Liver (tissue), 8 donors: ENCODE measurements at regions not wholly inside any gene's neighbourhood (a gene's known extent, or its start where the extent isn't known, plus 50 kb on each side); places are given as distances from the start of the nearest gene placed in this dataset.

ENCODE experiments used
- DNase-seq: peaks from one replicate; pipeline ENCODE4 v3.0.0-alpha.2; 2017; ENCODE audit warnings: low spot score
- H3K27ac ChIP-seq, 2 donors: one replicate each; pipeline ENCODE4 v1.7.0; 2013; ENCODE audit warnings: inconsistent platforms in 2 of 2, low read length in 2 of 2, control low read depth in 1 of 2, low read depth in 1 of 2, mild to moderate bottlenecking in 1 of 2
- H3K27me3 ChIP-seq, 4 donors: one replicate each; pipeline versions ENCODE4 v1.6.1 to v1.7.0; 2013; ENCODE audit warnings: low read length in 3 of 4, inconsistent platforms in 1 of 4, mild to moderate bottlenecking in 1 of 4, moderate library complexity in 1 of 4; ENCODE audit not compliant: control insufficient read depth in 4 of 4, insufficient read depth in 4 of 4
- H3K36me3 ChIP-seq, 4 donors: one replicate each; pipeline versions ENCODE4 v1.6.1 to v1.7.0; 2013; ENCODE audit warnings: low read length in 3 of 4, mild to moderate bottlenecking in 3 of 4, low read depth in 1 of 4, moderate library complexity in 1 of 4; ENCODE audit not compliant: control insufficient read depth in 4 of 4, insufficient read depth in 3 of 4
- H3K4me1 ChIP-seq, 4 donors: one replicate each; pipeline versions ENCODE4 v1.6.1 to v1.7.0; 2013; ENCODE audit warnings: low read length in 3 of 4, mild to moderate bottlenecking in 3 of 4, moderate library complexity in 1 of 4; ENCODE audit not compliant: control insufficient read depth in 4 of 4, insufficient read depth in 4 of 4
- H3K4me3 ChIP-seq, 3 donors: one replicate each; pipeline versions ENCODE4 v1.6.1 to v1.7.0; 2013; ENCODE audit warnings: low read length in 3 of 3, control low read depth in 1 of 3, low read depth in 1 of 3, mild to moderate bottlenecking in 1 of 3
- H3K9ac ChIP-seq, 2 donors: one replicate each; pipeline ENCODE4 v1.7.0; 2013; ENCODE audit warnings: low read length in 2 of 2, mild to moderate bottlenecking in 2 of 2, moderate library complexity in 2 of 2, control low read depth in 1 of 2, low read depth in 1 of 2
- H3K9me3 ChIP-seq, 4 donors: one replicate each; pipeline versions ENCODE4 v1.6.1 to v1.7.0; 2013; ENCODE audit warnings: low read length in 3 of 4; ENCODE audit not compliant: control insufficient read depth in 4 of 4
- ATF3 ChIP-seq: IDR thresholded peaks from 2 replicates; pipeline ENCODE4 v1.6.1; 2016; ENCODE audit warnings: antibody characterized with exemption
- CTCF ChIP-seq: fragments of 150-350 bp; IDR thresholded peaks from 2 replicates; pipeline ENCODE4 v1.5.1; 2017; ENCODE audit warnings: improper control_type of control experiment, low read depth, low read length; ENCODE audit not compliant: missing input control
- EGR1 ChIP-seq, 2 donors: IDR thresholded peaks; 2 replicates each; pipeline ENCODE4 v1.6.1; 2016 to 2018; ENCODE audit warnings: antibody characterized with exemption in 2 of 2, low read depth in 2 of 2
- FOXA1 ChIP-seq: IDR thresholded peaks from 2 replicates; pipeline ENCODE4 v1.6.1; 2016; ENCODE audit warnings: antibody characterized with exemption
- FOXA2 ChIP-seq: IDR thresholded peaks from 2 replicates; pipeline ENCODE4 v1.6.1; 2016; ENCODE audit warnings: antibody characterized with exemption
- GABPA ChIP-seq, 2 donors: IDR thresholded peaks in 1 of 2; conservative IDR thresholded peaks in 1 of 2; 2 replicates each; pipeline ENCODE4 v1.6.1; 2016; ENCODE audit warnings: antibody characterized with exemption in 2 of 2, mild to moderate bottlenecking in 1 of 2, moderate library complexity in 1 of 2
- HNF4A ChIP-seq, 2 donors: conservative IDR thresholded peaks; 2 replicates each; pipeline ENCODE4 v1.6.1; 2016; ENCODE audit warnings: antibody characterized with exemption in 2 of 2, mild to moderate bottlenecking in 2 of 2
- HNF4G ChIP-seq: IDR thresholded peaks from 2 replicates; pipeline ENCODE4 v1.6.1; 2016; ENCODE audit warnings: antibody characterized with exemption
- JUND ChIP-seq, 2 donors: IDR thresholded peaks; 2 replicates each; pipeline ENCODE4 v1.6.1; 2016; ENCODE audit warnings: antibody characterized with exemption in 2 of 2
- MAX ChIP-seq: IDR thresholded peaks from 2 replicates; pipeline ENCODE4 v1.6.1; 2016; ENCODE audit warnings: antibody characterized with exemption
- NR2F2 ChIP-seq: IDR thresholded peaks from 2 replicates; pipeline ENCODE4 v1.6.1; 2016; ENCODE audit warnings: antibody characterized with exemption
- RAD21 ChIP-seq, 2 donors: IDR thresholded peaks; 2 replicates each; pipeline ENCODE4 v1.6.1; 2016; ENCODE audit warnings: antibody characterized with exemption in 2 of 2, mild to moderate bottlenecking in 2 of 2
- REST ChIP-seq: IDR thresholded peaks from 2 replicates; pipeline ENCODE4 v1.6.1; 2016; ENCODE audit warnings: antibody characterized with exemption, mild to moderate bottlenecking
- SP1 ChIP-seq: IDR thresholded peaks from 2 replicates; pipeline ENCODE4 v1.6.1; 2018; ENCODE audit warnings: antibody characterized with exemption, mild to moderate bottlenecking
- TAF1 ChIP-seq: conservative IDR thresholded peaks from 2 replicates; pipeline ENCODE4 v1.6.1; 2016; ENCODE audit warnings: antibody characterized with exemption, mild to moderate bottlenecking
- YY1 ChIP-seq: IDR thresholded peaks from 2 replicates; pipeline ENCODE4 v1.6.1; 2016; ENCODE audit warnings: antibody characterized with exemption, mild to moderate bottlenecking
- ZBTB33 ChIP-seq: IDR thresholded peaks from 2 replicates; pipeline ENCODE4 v1.6.1; 2016; ENCODE audit warnings: antibody characterized with exemption
- WGBS: extraction: QIAGEN DNeasy Blood & Tissue Kit; methylation state at CpG from one replicate; pipeline ENCODE4 v1.1.7; 2013; 5-methylcytosine and 5-hydroxymethylcytosine counted together
- donor health status: healthy.
- donor health status: healthy.
- donor health status: healthy.
- donor health status: healthy.
- donor health status: healthy.

GRCh38 chr3:159008401-159008800 is 206.5 kb downstream of the MFSD1 start:
- WGBS = 70% methylated on average over 4 of the region's 4 CpGs
- H3K9me3 ChIP-seq = no peaks in the 10 kb centered on the region
- no peaks in the 10 kb centered on the region for H3K36me3 ChIP-seq
- H3K27me3 ChIP-seq = no peaks in the 10 kb centered on the region
- H3K4me1 ChIP-seq = no peaks in the 10 kb centered on the region
- no peak overlapping the region for H3K9ac ChIP-seq
- no peak for DNase-seq
- no peak overlapping the region for H3K4me3 ChIP-seq
- TF ChIP-seq RAD21 (IDR thresholded peaks at IDR 0.05) = no peak
- TF ChIP-seq ATF3 = no peak
- no peak for TF ChIP-seq EGR1 (IDR thresholded peaks at IDR 0.05; ENCODE audit: low read depth in 2 of 2)
- TF ChIP-seq HNF4G = no peak
- no peak for TF ChIP-seq GABPA (IDR thresholded peaks at IDR 0.05 in 1 of 2, conservative IDR thresholded peaks at IDR 0.05 in 1 of 2)
- H3K27ac ChIP-seq = no peak overlapping the region

- Histone ChIP-seq H3K9ac (no peak overlapping the region), H3K36me3 (no peaks in the 10 kb centered on the region), H3K4me3 (no peak overlapping the region), H3K9me3 (no peaks in the 10 kb centered on the region), H3K4me1 (no peaks in the 10 kb centered on the region), H3K27me3 (peaks cover 0 to 11% (median 0%) of the 10 kb centered on the region in 4 donors), H3K27ac (no peak overlapping the region)
- 68% methylated on average over 2 of the region's 2 CpGs for WGBS
- no peak for TF ChIP-seq HNF4G
- TF ChIP-seq ATF3 = no peak
- TF ChIP-seq REST = no peak
- TF ChIP-seq RAD21 (IDR thresholded peaks at IDR 0.05) = no peak
- TF ChIP-seq CTCF = no peak
- no peak for TF ChIP-seq YY1
- no peak for TF ChIP-seq SP1
- no peak for TF ChIP-seq NR2F2
- no peak for TF ChIP-seq JUND (IDR thresholded peaks at IDR 0.05)
- TF ChIP-seq MAX = no peak
- no peak for TF ChIP-seq FOXA2
- no peak for TF ChIP-seq HNF4A (conservative IDR thresholded peaks at IDR 0.05)
- TF ChIP-seq TAF1 = no peak
- no peak for TF ChIP-seq FOXA1
- TF ChIP-seq ZBTB33 = no peak
- no peak for DNase-seq
Measured at GRCh38 chr3:159018341-159018740, 216.5 kb downstream of the MFSD1 start.
